OCI-LY3 (cell line): ENCODE measurements at regions not wholly inside any gene's neighbourhood (a gene's known extent, or its start where the extent isn't known, plus 50 kb on each side); places are given as distances from the start of the nearest gene placed in this dataset.

Experiments
- H2AFZ ChIP-seq: fragments of 200-600, 300-600 bp; shearing (Covaris generic); 2 replicates; pipeline ENCODE4 v1.6.0; 2014; ENCODE audit warnings: antibody characterized with exemption, low read depth, low read length
- H3K27ac ChIP-seq: fragments of 200-600, 300-600 bp; sonication (generic); 2 replicates; pipeline ENCODE4 v1.5.1; 2014; ENCODE audit warnings: mild to moderate bottlenecking, low read length, moderate library complexity, mixed read lengths
- H3K27me3 ChIP-seq: fragments of 200-600, 300-600 bp; sonication (generic); 2 replicates; pipeline ENCODE4 v1.6.1; 2014; ENCODE audit warnings: low read depth, low read length, mixed read lengths
- H3K36me3 ChIP-seq: fragments of 200-600, 300-600 bp; sonication (generic); replicated peaks from 2 replicates; pipeline ENCODE3; 2014; ENCODE audit warnings: low read depth, low read length, mixed read lengths
- H3K4me1 ChIP-seq: fragments of 300-600, 200-600 bp; sonication (generic); 2 replicates; pipeline ENCODE4 v1.6.1; 2014; ENCODE audit warnings: low read length, mixed read lengths
- H3K4me2 ChIP-seq: fragments of 200-600, 300-600 bp; sonication (generic); 2 replicates; pipeline ENCODE4 v1.6.1; 2014; ENCODE audit warnings: low read length, mixed read lengths
- H3K4me3 ChIP-seq: fragments of 300-600, 200-600 bp; sonication (generic); 2 replicates; pipeline ENCODE4 v1.5.1; 2014; ENCODE audit warnings: antibody characterized with exemption, mild to moderate bottlenecking, low read length, moderate library complexity
- H3K79me2 ChIP-seq: fragments of 300-600, 200-600 bp; shearing (Covaris generic); 2 replicates; pipeline ENCODE4 v1.6.1; 2014; ENCODE audit warnings: mild to moderate bottlenecking, low read length, mixed read lengths
- H3K9ac ChIP-seq: fragments of 300-600, 200-600 bp; shearing (Covaris generic); 2 replicates; pipeline ENCODE4 v1.6.0; 2014; ENCODE audit warnings: mild to moderate bottlenecking, low read length, moderate library complexity
- H3K9me3 ChIP-seq: fragments of 200-600, 300-600 bp; shearing (Covaris generic); 2 replicates; pipeline ENCODE4 v1.6.1; 2014; ENCODE audit warnings: low read length, mixed read lengths; ENCODE audit not compliant: insufficient read depth
- H4K20me1 ChIP-seq: fragments of 200-600, 300-600 bp; sonication (generic); 2 replicates; pipeline ENCODE4 v1.6.1; 2016; ENCODE audit warnings: low read length, mixed read lengths; ENCODE audit not compliant: insufficient read depth
- CTCF ChIP-seq: fragments of 200-600, 300-600 bp; sonication (generic); IDR thresholded peaks from 2 replicates; pipeline ENCODE4 v1.5.1; 2014; ENCODE audit warnings: antibody characterized with exemption, low read length, low read depth
- EZH2phosphoT487 ChIP-seq: fragments of 200-600 bp; shearing (Covaris generic); IDR thresholded peaks from 2 replicates; pipeline ENCODE4 v1.6.1; 2018; ENCODE audit warnings: antibody characterized with exemption, mixed run types, low read depth

- Histone ChIP-seq H3K79me2 (no peaks in the 10 kb centered on the region), H3K36me3 (no peaks in the 10 kb centered on the region), H3K9ac (no peak overlapping the region), H3K4me1 (no peaks in the 10 kb centered on the region), H3K4me2 (no peak overlapping the region), H3K27me3 (no peaks in the 10 kb centered on the region), H2AFZ (no peak overlapping the region), H3K4me3 (no peak overlapping the region), H4K20me1 (no peaks in the 10 kb centered on the region), H3K9me3 (no peaks in the 10 kb centered on the region), H3K27ac (no peak overlapping the region)
- no peak for TF ChIP-seq CTCF
- no peak for TF ChIP-seq EZH2phosphoT487
Measured at GRCh38 chr4:34854451-34854850, 1389.9 kb downstream of the ARAP2 start.

- H3K9ac ChIP-seq, result no peak overlapping the region
- H3K79me2 ChIP-seq, result no peaks in the 10 kb centered on the region
- TF ChIP-seq CTCF (no peak), EZH2phosphoT487 (no peak)
- no peaks in the 10 kb centered on the region for H3K36me3 ChIP-seq
- no peak overlapping the region for H3K4me3 ChIP-seq
- H3K4me2 ChIP-seq, result no peak overlapping the region
- no peaks in the 10 kb centered on the region for H3K9me3 ChIP-seq
- no peak overlapping the region for H3K27ac ChIP-seq
- H3K4me1 ChIP-seq, result no peaks in the 10 kb centered on the region
- no peak overlapping the region for H2AFZ ChIP-seq
- H4K20me1 ChIP-seq, result no peaks in the 10 kb centered on the region
- no peaks in the 10 kb centered on the region for H3K27me3 ChIP-seq
Measured at GRCh38 chr4:34861666-34862065, 1382.6 kb downstream of the ARAP2 start.

GRCh38 chr4:34878961-34879360 lies 1365.4 kb downstream of the ARAP2 start:
- Histone ChIP-seq H3K79me2 (no peaks in the 10 kb centered on the region), H3K4me1 (no peaks in the 10 kb centered on the region), H3K9me3 (no peaks in the 10 kb centered on the region), H3K27ac (no peak overlapping the region), H3K4me3 (no peak overlapping the region), H2AFZ (no peak overlapping the region), H3K36me3 (no peaks in the 10 kb centered on the region), H4K20me1 (no peaks in the 10 kb centered on the region), H3K9ac (no peak overlapping the region), H3K27me3 (no peaks in the 10 kb centered on the region), H3K4me2 (no peak overlapping the region)
- TF ChIP-seq CTCF, result no peak
- TF ChIP-seq EZH2phosphoT487, result no peak

GRCh38 chr4:34880246-34880645 lies 1364.1 kb downstream of the ARAP2 start:
- Histone ChIP-seq H4K20me1 (no peaks in the 10 kb centered on the region), H3K9me3 (no peaks in the 10 kb centered on the region), H3K4me3 (no peak overlapping the region), H3K27me3 (no peaks in the 10 kb centered on the region), H3K27ac (no peak overlapping the region), H3K79me2 (no peaks in the 10 kb centered on the region), H3K4me2 (no peak overlapping the region), H3K4me1 (no peaks in the 10 kb centered on the region), H3K9ac (no peak overlapping the region), H2AFZ (no peak overlapping the region), H3K36me3 (no peaks in the 10 kb centered on the region)
- TF ChIP-seq EZH2phosphoT487 (no peak), CTCF (no peak)
